AG10803 (cell line): ENCODE measurements at regions not wholly inside any gene's neighbourhood (a gene's known extent, or its start where the extent isn't known, plus 50 kb on each side); places are given as distances from the start of the nearest gene placed in this dataset.

Source experiments
- DNase-seq: peaks from one replicate; pipeline ENCODE4 v3.0.0; 2010; ENCODE audit warnings: low read depth
- H3K4me3 ChIP-seq: 2 replicates; pipeline ENCODE4 v1.5.1; 2011; ENCODE audit warnings: mild to moderate bottlenecking, low read length, control low read depth
- CTCF ChIP-seq: conservative IDR thresholded peaks from 2 replicates; pipeline ENCODE4 v1.5.1; 2011; ENCODE audit warnings: mild to moderate bottlenecking, low read length, control low read depth, inconsistent platforms

GRCh38 chr21:32216293-32216692 lies 62.6 kb downstream of the MIS18A start:
- H3K4me3 ChIP-seq, result no peak overlapping the region
- no peak for DNase-seq
- no peak for TF ChIP-seq CTCF

- TF ChIP-seq CTCF, result no peak
- DNase-seq, result no peak
- no peak overlapping the region for H3K4me3 ChIP-seq
Measured at GRCh38 chr21:32215306-32215685, 63.6 kb downstream of the MIS18A start.

- TF ChIP-seq CTCF, result no peak
- no peak overlapping the region for H3K4me3 ChIP-seq
- no peak for DNase-seq
Measured at GRCh38 chr21:32214654-32215305, 64.1 kb downstream of the MIS18A start.

GRCh38 chr21:32212116-32212515 lies 66.7 kb downstream of the MIS18A start:
- no peak overlapping the region for H3K4me3 ChIP-seq
- no peak for TF ChIP-seq CTCF
- no peak for DNase-seq

- TF ChIP-seq CTCF, result no peak
- DNase-seq, result no peak
- no peak overlapping the region for H3K4me3 ChIP-seq
Measured at GRCh38 chr21:32211306-32211705, 67.5 kb downstream of the MIS18A start.

- H3K4me3 ChIP-seq, result no peak overlapping the region
- DNase-seq, result no peak
- no peak for TF ChIP-seq CTCF
Measured at GRCh38 chr21:32209580-32209979, 69.3 kb downstream of the MIS18A start.

GRCh38 chr21:32207406-32207716 lies 71.5 kb downstream of the MIS18A start:
- TF ChIP-seq CTCF, result no peak
- DNase-seq, result no peak
- H3K4me3 ChIP-seq, result no peak overlapping the region
